HEK293 (cell line): ENCODE measurements at regions not wholly inside any gene's neighbourhood (a gene's known extent, or its start where the extent isn't known, plus 50 kb on each side); places are given as distances from the start of the nearest gene placed in this dataset.

Source experiments
- CTCF ChIA-PET: fragments of 350-600 bp; formaldehyde crosslinking; extraction: SDS; loops from one replicate; lab custom pipeline; 2021; ENCODE audit warnings: antibody characterized with exemption; lab: Yijun Ruan, JAX
- POLR2A ChIA-PET: fragments of 300-600 bp; formaldehyde crosslinking; extraction: SDS; loops from one replicate; lab custom pipeline; 2020; ENCODE audit warnings: antibody characterized with exemption, inconsistent platforms; lab: Yijun Ruan, JAX
- H3K27ac ChIP-seq: fragments of 200-500 bp; sonication (Bioruptor generic); 2 replicates; pipeline ENCODE4 v1.5.1; 2014; ENCODE audit warnings: low read depth, low read length, control low read depth, inconsistent platforms; ENCODE audit errors: extremely low read depth
- H3K36me3 ChIP-seq, 2 experiments: fragments of 200-500 bp in 1 of 2; sonication (Bioruptor generic) in 1 of 2; 1 replicate in 1 of 2; 2 replicates in 1 of 2; pipeline ENCODE4 v1.5.1; 2014 to 2017; ENCODE audit warnings: inconsistent platforms in 2 of 2, low read length in 2 of 2; ENCODE audit not compliant: control insufficient read depth in 2 of 2, insufficient read depth in 1 of 2
- H3K4me1 ChIP-seq: fragments of 200-500 bp; sonication (Bioruptor generic); 2 replicates; pipeline ENCODE4 v1.5.1; 2014; ENCODE audit warnings: mild to moderate bottlenecking, low read length, inconsistent platforms; ENCODE audit not compliant: control insufficient read depth, insufficient read depth
- H3K4me3 ChIP-seq: 2 replicates; pipeline ENCODE4 v1.5.1; 2011; ENCODE audit warnings: low read depth, mild to moderate bottlenecking, control low read depth, low read length, moderate library complexity
- H3K9me3 ChIP-seq: fragments of 200-500 bp; sonication (Bioruptor generic); 2 replicates; pipeline ENCODE4 v1.5.1; 2014; ENCODE audit warnings: low read depth, low read length, inconsistent platforms; ENCODE audit not compliant: control insufficient read depth, insufficient read depth
- KLF8 ChIP-seq: fragments of 450-650 bp; formaldehyde crosslinking; IDR thresholded peaks from 2 replicates; pipeline ENCODE4 v1.5.1; 2016; ENCODE audit warnings: missing biosample characterization, missing genetic modification characterization
- MEIS1 ChIP-seq: sonication (generic); formaldehyde crosslinking; IDR thresholded peaks from 2 replicates; pipeline ENCODE4 v1.8.1; 2022; ENCODE audit warnings: missing genetic modification reagents, mild to moderate bottlenecking, borderline replicate concordance
- OSR2 ChIP-seq: fragments of 450-650 bp; formaldehyde crosslinking; IDR thresholded peaks from 2 replicates; pipeline ENCODE4 v1.5.1; 2016; ENCODE audit warnings: missing biosample characterization, missing genetic modification characterization
- SETDB1 ChIP-seq: IDR thresholded peaks from one replicate; pipeline ENCODE4 v1.6.1; 2017; ENCODE audit warnings: mild to moderate bottlenecking, low read length, moderate library complexity, mixed read lengths; ENCODE audit not compliant: insufficient read length
- SP7 ChIP-seq: fragments of 450-650 bp; formaldehyde crosslinking; IDR thresholded peaks from 2 replicates; pipeline ENCODE4 v1.5.1; 2016; ENCODE audit warnings: missing biosample characterization, missing genetic modification characterization
- ZBTB48 ChIP-seq: fragments of 450-650 bp; formaldehyde crosslinking; IDR thresholded peaks from 2 replicates; pipeline ENCODE4 v1.5.1; 2016; ENCODE audit warnings: missing biosample characterization, missing genetic modification characterization
- ZNF112 ChIP-seq: fragments of 450-650 bp; formaldehyde crosslinking; IDR thresholded peaks from 2 replicates; pipeline ENCODE4 v1.5.0; 2017; ENCODE audit warnings: missing biosample characterization, missing genetic modification characterization
- ZNF157 ChIP-seq: fragments of 450-650 bp; formaldehyde crosslinking; IDR thresholded peaks from 2 replicates; pipeline ENCODE4 v1.5.1; 2016; ENCODE audit warnings: missing biosample characterization, missing genetic modification characterization
- ZNF24 ChIP-seq: fragments of 450-650 bp; formaldehyde crosslinking; IDR thresholded peaks from 2 replicates; pipeline ENCODE4 v1.5.1; 2016; ENCODE audit warnings: missing biosample characterization, missing genetic modification characterization
- ZNF274 ChIP-seq, 2 experiments: fragments of 200-500 bp in 1 of 2; fragments of 450-650 bp in 1 of 2; sonication (Bioruptor generic) in 1 of 2; formaldehyde crosslinking in 1 of 2; IDR thresholded peaks; 2 replicates each; pipeline versions ENCODE4 v1.5.1 to v1.6.1; 2014 to 2016; ENCODE audit warnings: borderline replicate concordance in 1 of 2, inconsistent platforms in 1 of 2, low read length in 1 of 2, missing biosample characterization in 1 of 2, missing genetic modification characterization in 1 of 2
- ZNF292 ChIP-seq: fragments of 450-650 bp; formaldehyde crosslinking; IDR thresholded peaks from 2 replicates; pipeline ENCODE4 v1.5.1; 2016; ENCODE audit warnings: low read depth, missing biosample characterization, missing genetic modification characterization, borderline replicate concordance
- ZNF341 ChIP-seq: fragments of 450-650 bp; formaldehyde crosslinking; IDR thresholded peaks from 2 replicates; pipeline ENCODE4; 2016; ENCODE audit warnings: low read depth, missing biosample characterization, missing genetic modification characterization
- ZNF510 ChIP-seq: fragments of 450-650 bp; formaldehyde crosslinking; IDR thresholded peaks from 2 replicates; pipeline ENCODE4 v1.5.1; 2018; ENCODE audit warnings: mild to moderate bottlenecking, missing genetic modification characterization, missing biosample characterization; ENCODE audit not compliant: insufficient replicate concordance
- ZNF610 ChIP-seq: fragments of 450-650 bp; formaldehyde crosslinking; IDR thresholded peaks from 2 replicates; pipeline ENCODE4 v1.5.1; 2016; ENCODE audit warnings: missing biosample characterization, missing genetic modification characterization, borderline replicate concordance
- ZNF624 ChIP-seq: fragments of 450-650 bp; formaldehyde crosslinking; IDR thresholded peaks from 2 replicates; pipeline ENCODE4 v1.5.1; 2017; ENCODE audit warnings: missing biosample characterization, missing genetic modification characterization
- ZNF658 ChIP-seq: fragments of 450-650 bp; formaldehyde crosslinking; IDR thresholded peaks from 2 replicates; pipeline ENCODE4; 2016; ENCODE audit warnings: missing biosample characterization, missing genetic modification characterization
- ZNF670 ChIP-seq: fragments of 450-650 bp; formaldehyde crosslinking; IDR thresholded peaks from 2 replicates; pipeline ENCODE4 v1.5.1; 2016; ENCODE audit warnings: missing biosample characterization, missing genetic modification characterization, low read depth
- ZNF747 ChIP-seq: fragments of 450-650 bp; formaldehyde crosslinking; IDR thresholded peaks from 2 replicates; pipeline ENCODE4 v1.5.1; 2016; ENCODE audit warnings: missing biosample characterization, missing genetic modification characterization
- ZSCAN30 ChIP-seq: fragments of 450-650 bp; IDR thresholded peaks from 2 replicates; pipeline ENCODE4 v1.5.1; 2018; ENCODE audit warnings: missing biosample characterization, mild to moderate bottlenecking, missing genetic modification characterization, moderate library complexity
- TF ChIP-seq, protein P1 (sequence below): fragments of 450-650 bp; formaldehyde crosslinking; IDR thresholded peaks from 2 replicates; pipeline ENCODE4 v1.5.1; 2016; ENCODE audit warnings: missing biosample characterization, missing genetic modification characterization
- TF ChIP-seq, protein P2 (sequence below): fragments of 450-650 bp; formaldehyde crosslinking; conservative IDR thresholded peaks from 2 replicates; pipeline ENCODE4 v1.5.1; 2016; ENCODE audit warnings: low read depth, missing biosample characterization, missing genetic modification characterization
- TF ChIP-seq, protein P3 (sequence below): fragments of 450-650 bp; formaldehyde crosslinking; conservative IDR thresholded peaks from 2 replicates; pipeline ENCODE4 v1.5.1; 2016; ENCODE audit warnings: low read depth, missing biosample characterization, missing genetic modification characterization
- TF ChIP-seq, protein P4 (sequence below): fragments of 450-650 bp; formaldehyde crosslinking; IDR thresholded peaks from 2 replicates; pipeline ENCODE4 v1.5.1; 2016; ENCODE audit warnings: missing biosample characterization, missing genetic modification characterization

DNA sequence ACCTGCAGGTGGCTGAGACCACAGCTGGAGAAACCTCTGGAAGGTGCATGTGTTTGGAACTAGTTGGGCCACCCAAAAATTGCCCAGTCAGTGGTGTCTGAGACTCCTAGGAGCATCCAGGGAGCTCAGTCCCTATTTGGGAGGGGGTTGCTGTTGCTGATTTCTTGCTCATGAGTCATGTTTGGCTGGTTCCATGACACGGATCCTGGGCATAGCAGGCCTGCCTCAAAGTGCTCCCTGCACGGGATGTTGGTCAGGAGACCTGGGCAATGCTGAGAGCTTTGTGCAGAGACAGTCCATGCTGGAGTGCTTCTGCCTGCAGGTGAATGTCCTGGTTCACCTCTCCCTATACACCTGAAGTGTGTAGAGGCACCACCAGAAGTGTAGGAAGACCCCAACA, 194.2 kb downstream of the GLI2 start (continued):
- TF ChIP-seq, protein P1, sequence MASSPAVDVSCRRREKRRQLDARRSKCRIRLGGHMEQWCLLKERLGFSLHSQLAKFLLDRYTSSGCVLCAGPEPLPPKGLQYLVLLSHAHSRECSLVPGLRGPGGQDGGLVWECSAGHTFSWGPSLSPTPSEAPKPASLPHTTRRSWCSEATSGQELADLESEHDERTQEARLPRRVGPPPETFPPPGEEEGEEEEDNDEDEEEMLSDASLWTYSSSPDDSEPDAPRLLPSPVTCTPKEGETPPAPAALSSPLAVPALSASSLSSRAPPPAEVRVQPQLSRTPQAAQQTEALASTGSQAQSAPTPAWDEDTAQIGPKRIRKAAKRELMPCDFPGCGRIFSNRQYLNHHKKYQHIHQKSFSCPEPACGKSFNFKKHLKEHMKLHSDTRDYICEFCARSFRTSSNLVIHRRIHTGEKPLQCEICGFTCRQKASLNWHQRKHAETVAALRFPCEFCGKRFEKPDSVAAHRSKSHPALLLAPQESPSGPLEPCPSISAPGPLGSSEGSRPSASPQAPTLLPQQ (tag by site-specific recombination) = no peak
- no peak for TF ChIP-seq ZSCAN30 (tag by site-specific recombination)
- no peak for TF ChIP-seq ZNF24 (tag by site-specific recombination)
- TF ChIP-seq ZNF658 (tag by site-specific recombination) = no peak

DNA sequence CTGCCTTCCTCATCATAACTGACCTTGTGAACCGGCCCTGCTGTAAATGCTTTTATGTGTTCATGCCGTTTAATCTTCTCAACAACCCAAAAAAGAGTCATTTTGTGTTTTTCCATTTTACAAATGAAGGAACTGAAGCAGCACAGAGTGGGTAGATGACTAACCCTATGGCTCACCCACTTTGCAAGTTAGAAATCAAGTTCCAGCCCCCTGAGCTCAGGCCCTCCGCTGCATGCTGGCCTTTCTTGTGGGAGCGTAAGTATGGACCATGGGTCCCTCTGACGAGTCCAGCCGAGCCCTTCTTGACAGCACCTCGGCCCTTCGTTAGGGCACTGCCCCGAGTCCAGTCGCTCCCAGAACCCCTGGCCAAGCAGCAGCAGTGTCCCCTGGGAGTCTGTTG, 194.6 kb downstream of the GLI2 start:
- H3K36me3 ChIP-seq = peaks cover 0 to 7% of the 10 kb centered on the region in 2 experiments; a peak in 2 of 3 replicates
- no peak overlapping the region for H3K4me3 ChIP-seq
- POLR2A ChIA-PET = no interaction called here
- TF ChIP-seq ZNF112 (tag by site-specific recombination) (no peak), MEIS1 (CRISPR knock-in tag) (no peak), OSR2 (no peak), ZNF157 (tag by site-specific recombination) (no peak), SP7 (tag by site-specific recombination) (no peak), ZNF510 (tag by site-specific recombination) (no peak), SETDB1 (no peak), ZNF624 (tag by site-specific recombination) (no peak), ZNF747 (tag by site-specific recombination) (no peak), KLF8 (tag by site-specific recombination) (no peak), ZNF24 (tag by site-specific recombination) (no peak), ZNF274 (IDR thresholded peaks at IDR 0.05; ENCODE audit: low read length) (no peak), ZNF274 (tag by site-specific recombination; IDR thresholded peaks at IDR 0.05; ENCODE audit: borderline replicate concordance) (no peak), ZNF670 (no peak), ZNF341 (tag by site-specific recombination) (no peak), ZNF610 (tag by site-specific recombination) (no peak), ZBTB48 (tag by site-specific recombination) (no peak), ZNF292 (tag by site-specific recombination) (no peak)
- TF ChIP-seq, protein P2, sequence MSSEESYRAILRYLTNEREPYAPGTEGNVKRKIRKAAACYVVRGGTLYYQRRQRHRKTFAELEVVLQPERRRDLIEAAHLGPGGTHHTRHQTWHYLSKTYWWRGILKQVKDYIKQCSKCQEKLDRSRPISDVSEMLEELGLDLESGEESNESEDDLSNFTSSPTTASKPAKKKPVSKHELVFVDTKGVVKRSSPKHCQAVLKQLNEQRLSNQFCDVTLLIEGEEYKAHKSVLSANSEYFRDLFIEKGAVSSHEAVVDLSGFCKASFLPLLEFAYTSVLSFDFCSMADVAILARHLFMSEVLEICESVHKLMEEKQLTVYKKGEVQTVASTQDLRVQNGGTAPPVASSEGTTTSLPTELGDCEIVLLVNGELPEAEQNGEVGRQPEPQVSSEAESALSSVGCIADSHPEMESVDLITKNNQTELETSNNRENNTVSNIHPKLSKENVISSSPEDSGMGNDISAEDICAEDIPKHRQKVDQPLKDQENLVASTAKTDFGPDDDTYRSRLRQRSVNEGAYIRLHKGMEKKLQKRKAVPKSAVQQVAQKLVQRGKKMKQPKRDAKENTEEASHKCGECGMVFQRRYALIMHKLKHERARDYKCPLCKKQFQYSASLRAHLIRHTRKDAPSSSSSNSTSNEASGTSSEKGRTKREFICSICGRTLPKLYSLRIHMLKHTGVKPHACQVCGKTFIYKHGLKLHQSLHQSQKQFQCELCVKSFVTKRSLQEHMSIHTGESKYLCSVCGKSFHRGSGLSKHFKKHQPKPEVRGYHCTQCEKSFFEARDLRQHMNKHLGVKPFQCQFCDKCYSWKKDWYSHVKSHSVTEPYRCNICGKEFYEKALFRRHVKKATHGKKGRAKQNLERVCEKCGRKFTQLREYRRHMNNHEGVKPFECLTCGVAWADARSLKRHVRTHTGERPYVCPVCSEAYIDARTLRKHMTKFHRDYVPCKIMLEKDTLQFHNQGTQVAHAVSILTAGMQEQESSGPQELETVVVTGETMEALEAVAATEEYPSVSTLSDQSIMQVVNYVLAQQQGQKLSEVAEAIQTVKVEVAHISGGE (tag by site-specific recombination) = no peak
- TF ChIP-seq, protein P3, sequence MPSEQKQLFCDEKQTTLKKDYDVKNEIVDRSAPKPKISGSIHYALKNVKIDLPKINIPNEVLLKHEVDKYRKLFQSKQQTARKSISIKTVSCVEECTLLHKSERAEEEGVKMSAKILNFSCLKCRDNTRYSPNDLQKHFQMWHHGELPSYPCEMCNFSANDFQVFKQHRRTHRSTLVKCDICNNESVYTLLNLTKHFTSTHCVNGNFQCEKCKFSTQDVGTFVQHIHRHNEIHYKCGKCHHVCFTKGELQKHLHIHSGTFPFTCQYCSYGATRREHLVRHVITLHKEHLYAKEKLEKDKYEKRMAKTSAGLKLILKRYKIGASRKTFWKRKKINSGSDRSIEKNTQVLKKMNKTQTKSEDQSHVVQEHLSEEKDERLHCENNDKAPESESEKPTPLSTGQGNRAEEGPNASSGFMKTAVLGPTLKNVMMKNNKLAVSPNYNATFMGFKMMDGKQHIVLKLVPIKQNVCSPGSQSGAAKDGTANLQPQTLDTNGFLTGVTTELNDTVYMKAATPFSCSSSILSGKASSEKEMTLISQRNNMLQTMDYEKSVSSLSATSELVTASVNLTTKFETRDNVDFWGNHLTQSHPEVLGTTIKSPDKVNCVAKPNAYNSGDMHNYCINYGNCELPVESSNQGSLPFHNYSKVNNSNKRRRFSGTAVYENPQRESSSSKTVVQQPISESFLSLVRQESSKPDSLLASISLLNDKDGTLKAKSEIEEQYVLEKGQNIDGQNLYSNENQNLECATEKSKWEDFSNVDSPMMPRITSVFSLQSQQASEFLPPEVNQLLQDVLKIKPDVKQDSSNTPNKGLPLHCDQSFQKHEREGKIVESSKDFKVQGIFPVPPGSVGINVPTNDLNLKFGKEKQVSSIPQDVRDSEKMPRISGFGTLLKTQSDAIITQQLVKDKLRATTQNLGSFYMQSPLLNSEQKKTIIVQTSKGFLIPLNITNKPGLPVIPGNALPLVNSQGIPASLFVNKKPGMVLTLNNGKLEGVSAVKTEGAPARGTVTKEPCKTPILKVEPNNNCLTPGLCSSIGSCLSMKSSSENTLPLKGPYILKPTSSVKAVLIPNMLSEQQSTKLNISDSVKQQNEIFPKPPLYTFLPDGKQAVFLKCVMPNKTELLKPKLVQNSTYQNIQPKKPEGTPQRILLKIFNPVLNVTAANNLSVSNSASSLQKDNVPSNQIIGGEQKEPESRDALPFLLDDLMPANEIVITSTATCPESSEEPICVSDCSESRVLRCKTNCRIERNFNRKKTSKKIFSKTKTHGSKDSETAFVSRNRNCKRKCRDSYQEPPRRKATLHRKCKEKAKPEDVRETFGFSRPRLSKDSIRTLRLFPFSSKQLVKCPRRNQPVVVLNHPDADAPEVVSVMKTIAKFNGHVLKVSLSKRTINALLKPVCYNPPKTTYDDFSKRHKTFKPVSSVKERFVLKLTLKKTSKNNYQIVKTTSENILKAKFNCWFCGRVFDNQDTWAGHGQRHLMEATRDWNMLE (tag by site-specific recombination) = no peak
- TF ChIP-seq, protein P4, sequence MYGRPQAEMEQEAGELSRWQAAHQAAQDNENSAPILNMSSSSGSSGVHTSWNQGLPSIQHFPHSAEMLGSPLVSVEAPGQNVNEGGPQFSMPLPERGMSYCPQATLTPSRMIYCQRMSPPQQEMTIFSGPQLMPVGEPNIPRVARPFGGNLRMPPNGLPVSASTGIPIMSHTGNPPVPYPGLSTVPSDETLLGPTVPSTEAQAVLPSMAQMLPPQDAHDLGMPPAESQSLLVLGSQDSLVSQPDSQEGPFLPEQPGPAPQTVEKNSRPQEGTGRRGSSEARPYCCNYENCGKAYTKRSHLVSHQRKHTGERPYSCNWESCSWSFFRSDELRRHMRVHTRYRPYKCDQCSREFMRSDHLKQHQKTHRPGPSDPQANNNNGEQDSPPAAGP (tag by site-specific recombination) = no peak
- CTCF ChIA-PET = no interaction called here
- peaks cover 8% of the 10 kb centered on the region for H3K4me1 ChIP-seq
- no peaks in the 10 kb centered on the region for H3K9me3 ChIP-seq
- no peak overlapping the region for H3K27ac ChIP-seq
